Astrocyte (in vitro differentiated cells and primary cell): ENCODE measurements at regions not wholly inside any gene's neighbourhood (a gene's known extent, or its start where the extent isn't known, plus 50 kb on each side); places are given as distances from the start of the nearest gene placed in this dataset.

Source experiments
- EZH2 ChIP-seq: IDR thresholded peaks from 2 replicates; pipeline ENCODE4 v1.6.1; 2012; ENCODE audit warnings: mild to moderate bottlenecking, low read length, inconsistent platforms; ENCODE audit not compliant: insufficient read depth
- TF ChIP-seq, protein P1 (sequence below): IDR thresholded peaks from 2 replicates; pipeline ENCODE4 v1.5.1; 2011; ENCODE audit warnings: low read depth, mild to moderate bottlenecking, inconsistent platforms, low read length, moderate library complexity; ENCODE audit not compliant: insufficient read depth

DNA sequence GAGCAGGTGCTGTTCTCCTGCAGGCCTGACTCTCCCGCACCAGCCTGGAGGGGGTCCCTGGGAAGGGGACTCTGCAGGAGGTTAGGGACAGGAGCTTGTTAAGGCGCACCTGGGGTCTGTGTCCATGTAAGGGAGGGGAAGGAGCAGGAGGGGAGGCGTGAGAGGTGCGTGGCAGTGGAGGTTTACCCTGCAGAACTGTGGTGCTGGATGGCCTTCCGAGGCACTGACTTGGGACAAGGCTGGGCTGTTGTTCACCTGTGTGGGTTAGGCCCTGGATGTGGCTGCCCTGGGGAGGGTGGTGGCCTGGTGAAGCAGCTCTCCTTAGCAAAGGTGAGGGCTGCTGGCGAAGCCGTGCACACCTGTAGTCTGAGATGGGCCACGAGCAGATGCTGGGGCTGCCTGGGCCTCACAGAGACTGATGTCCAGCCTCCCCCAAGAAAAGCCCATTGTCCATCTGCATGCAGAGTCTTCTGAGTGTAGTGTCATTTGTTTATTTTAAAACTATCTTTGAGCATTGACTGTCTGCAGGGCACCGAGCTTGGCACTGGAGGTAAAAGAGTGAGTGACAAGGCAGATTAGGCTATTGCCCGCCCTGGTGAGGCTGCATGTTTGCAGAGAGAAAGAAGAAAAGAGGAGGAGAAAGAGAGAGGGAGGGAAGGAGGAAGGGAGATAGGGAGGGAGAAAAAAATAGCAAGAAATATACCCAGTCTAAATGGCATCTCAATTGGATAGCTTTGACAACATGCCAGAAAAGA is 225.3 kb downstream of the GLRX3 start:
- TF ChIP-seq, protein P1, sequence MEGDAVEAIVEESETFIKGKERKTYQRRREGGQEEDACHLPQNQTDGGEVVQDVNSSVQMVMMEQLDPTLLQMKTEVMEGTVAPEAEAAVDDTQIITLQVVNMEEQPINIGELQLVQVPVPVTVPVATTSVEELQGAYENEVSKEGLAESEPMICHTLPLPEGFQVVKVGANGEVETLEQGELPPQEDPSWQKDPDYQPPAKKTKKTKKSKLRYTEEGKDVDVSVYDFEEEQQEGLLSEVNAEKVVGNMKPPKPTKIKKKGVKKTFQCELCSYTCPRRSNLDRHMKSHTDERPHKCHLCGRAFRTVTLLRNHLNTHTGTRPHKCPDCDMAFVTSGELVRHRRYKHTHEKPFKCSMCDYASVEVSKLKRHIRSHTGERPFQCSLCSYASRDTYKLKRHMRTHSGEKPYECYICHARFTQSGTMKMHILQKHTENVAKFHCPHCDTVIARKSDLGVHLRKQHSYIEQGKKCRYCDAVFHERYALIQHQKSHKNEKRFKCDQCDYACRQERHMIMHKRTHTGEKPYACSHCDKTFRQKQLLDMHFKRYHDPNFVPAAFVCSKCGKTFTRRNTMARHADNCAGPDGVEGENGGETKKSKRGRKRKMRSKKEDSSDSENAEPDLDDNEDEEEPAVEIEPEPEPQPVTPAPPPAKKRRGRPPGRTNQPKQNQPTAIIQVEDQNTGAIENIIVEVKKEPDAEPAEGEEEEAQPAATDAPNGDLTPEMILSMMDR: no peak
- no peak for TF ChIP-seq EZH2
